ENCODE measurements at regions not wholly inside any gene's neighbourhood (a gene's known extent, or its start where the extent isn't known, plus 50 kb on each side); places are given as distances from the start of the nearest gene placed in this dataset.
A peak's percentile ranks its signal among the peaks of the same experiment; 100 is the strongest.
"Not testable (repeated sequence)": the region's sequence is repeated elsewhere in the genome, so short reads cannot be mapped to it uniquely, and the experiment has no call there.

DNA sequence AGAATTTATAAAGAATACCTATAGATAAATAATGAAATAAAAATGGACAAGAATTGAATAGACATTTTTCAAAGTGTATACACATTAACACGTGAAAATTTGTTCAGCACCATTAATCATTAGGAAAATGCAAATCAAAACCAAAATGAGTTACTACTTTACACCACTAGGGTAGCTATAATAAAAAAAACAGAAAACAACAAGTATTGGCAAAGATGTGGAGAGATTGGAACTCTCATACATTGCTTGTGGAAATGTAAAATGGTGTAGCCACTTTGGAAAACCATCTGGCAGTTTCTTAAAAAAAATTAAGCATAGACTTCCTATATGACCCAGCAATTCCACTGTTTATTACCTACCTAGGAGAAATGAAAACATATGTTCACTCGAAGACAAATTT lies 172.8 kb upstream of the P2RY1 start:
- DNase-seq (ENCODE audit: low spot score) = no peak

DNA sequence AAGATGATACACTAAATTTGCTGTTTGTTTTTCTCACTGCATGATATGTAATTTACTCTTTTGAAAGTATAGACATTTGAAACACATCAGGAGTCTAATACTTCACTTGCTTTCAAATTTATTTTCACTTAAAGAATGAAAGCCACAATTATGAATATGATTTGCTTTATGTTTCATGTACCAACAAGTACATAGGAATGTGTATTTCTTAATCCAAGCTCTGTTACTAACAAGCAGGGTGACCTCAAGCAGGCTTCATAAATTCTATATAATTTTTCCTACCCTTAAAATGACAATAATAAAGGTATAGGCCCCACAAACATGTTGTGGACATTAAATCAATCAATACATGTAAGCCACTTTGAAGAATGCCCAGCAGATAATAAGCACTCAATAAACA lies 170.2 kb upstream of the P2RY1 start:
- no peak for DNase-seq (ENCODE audit: low spot score)

DNA sequence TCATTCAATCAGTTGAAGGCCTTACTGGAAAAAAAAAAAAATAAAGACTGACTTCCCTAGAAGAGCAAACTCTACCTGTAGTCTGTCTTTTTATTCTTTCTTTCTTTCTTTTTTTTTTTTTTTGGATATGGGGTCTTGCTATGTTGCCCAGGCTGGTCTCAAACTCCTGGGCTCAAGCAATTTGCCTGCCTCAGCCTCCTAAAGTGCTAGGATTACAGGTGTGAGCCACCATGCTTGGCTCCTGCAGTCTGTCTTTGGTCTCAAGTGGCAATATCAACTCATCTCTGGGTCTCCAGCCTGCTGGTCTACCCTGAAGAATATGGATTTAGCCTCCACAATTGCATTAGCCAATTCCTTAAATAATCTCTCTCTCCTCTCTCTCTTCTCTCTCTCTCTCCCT lies 167.7 kb upstream of the P2RY1 start:
- DNase-seq (ENCODE audit: low spot score) = no peak

DNA sequence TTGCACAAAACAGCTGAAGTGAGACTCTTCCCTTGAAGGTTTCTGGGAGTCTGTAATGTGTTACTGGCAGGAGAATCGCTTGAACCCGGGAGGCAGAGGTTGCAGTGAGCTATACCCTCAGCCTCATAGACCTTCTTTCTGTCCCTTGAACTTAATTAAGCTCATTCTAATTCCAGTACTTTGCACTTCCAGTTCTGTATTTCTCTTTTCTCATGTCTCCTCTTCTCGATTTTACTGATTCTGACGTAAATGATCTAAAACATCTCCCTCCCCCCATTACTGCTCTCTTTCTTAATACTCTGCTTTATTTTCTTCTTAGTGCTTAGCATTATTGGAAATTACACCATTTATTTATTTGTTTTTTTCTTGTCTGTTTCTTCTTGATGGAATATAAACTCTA lies 165.4 kb upstream of the P2RY1 start:
- DNase-seq (ENCODE audit: low spot score) = no peak

DNA sequence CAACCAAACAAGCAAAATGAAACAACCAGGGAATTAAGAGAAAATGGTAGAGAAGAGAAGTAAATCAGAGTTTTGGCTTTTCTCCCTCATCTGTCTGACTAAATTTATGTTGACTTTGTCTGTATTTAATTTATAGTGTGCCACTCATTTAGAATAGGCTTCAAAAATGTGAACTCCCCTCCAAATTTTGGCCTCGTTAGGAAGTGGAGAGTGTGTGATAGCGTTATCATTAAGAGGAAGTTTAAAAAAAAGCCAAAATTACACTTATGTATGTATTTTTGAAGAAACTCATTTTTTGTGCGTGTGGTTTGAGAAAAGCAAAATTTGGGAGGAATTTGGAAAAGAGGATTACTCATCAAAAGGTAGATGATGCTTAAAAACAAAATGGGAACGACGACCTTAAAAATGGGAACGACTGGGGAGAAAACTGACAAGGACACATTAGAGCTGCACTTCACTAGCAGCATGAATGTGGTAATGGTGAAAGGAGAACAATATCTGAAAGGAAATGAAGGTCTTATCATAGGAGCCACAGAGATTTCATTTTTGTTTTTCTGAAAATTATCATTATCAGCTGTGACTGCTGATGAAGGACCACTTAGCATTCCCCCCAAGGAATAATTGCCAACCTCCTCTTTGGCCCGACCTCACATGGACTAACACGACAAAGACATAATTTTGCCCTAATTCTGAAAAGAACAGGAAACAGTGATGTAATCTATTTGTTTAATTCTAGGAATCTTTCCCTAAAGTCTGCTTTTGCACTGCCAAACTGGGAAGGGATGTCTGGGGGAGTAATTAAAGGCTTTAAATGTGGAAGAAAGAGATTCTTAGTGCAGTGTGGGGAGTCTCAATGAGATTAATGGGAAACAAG lies 163.2 kb upstream of the P2RY1 start:
- no peak for DNase-seq (ENCODE audit: low spot score)

DNA sequence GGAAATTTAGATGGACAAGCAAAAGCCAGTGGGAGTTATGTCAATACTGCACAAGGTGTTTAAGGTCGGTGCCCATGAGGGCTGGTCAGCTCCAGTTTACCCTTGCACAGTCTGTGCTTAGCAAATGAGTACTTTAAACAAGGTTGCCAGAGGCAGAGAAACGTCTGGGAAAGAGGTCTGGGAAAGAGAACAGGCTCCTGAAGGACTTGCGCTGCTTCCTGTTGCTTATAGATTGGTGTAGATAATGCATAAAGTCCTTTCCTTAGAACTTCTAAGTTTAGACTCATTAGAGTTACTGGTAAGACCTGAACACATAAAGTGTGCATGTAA lies 162.6 kb upstream of the P2RY1 start:
- DNase-seq (ENCODE audit: low spot score) = no peak

DNA sequence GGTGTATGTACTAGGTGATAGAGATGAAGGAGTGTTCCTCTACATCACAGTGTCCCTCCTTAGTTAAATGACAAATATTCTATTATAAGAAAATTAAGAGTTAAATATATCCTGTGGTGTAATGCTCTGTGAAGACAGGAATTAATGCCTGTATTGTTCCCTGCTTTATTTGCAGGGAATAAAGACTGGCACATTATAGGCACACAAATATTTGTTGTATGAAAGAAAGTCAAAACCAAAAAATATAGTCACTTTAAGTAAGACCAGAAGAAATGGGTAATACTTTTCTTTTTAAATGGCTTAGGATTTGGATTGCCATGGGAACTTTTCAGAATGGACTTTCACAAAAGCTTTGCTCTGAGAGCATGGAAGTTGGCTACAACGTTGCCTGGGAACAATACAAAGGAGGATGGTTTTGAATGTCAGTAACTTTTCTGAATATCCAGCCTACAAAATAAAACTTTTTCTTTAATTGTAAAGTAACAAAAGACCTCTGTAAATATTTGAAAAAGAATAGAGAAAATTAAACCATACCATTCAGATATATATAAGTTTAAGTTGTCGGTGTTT lies 158.0 kb upstream of the P2RY1 start:
- DNase-seq (ENCODE audit: low spot score) = no peak

DNA sequence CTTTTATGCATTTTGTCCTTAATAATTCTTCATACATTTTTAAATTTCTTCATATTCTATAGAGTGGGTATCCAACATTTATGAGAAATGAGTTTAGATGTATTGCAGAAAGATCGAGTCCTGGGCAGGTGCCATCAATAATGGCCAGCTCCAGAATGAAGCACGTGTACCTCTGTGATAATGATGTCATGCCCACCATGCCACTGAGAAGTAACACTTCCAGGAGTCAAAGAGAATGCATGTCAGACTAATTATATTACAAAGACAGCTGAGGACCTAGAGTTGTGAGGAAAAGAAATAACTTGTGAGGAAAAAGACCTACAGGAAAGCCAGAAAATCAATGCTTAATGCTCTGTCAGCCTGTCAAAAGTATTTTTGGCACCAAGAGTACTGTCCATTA lies 157.4 kb upstream of the P2RY1 start:
- DNase-seq (ENCODE audit: low spot score) = no peak

DNA sequence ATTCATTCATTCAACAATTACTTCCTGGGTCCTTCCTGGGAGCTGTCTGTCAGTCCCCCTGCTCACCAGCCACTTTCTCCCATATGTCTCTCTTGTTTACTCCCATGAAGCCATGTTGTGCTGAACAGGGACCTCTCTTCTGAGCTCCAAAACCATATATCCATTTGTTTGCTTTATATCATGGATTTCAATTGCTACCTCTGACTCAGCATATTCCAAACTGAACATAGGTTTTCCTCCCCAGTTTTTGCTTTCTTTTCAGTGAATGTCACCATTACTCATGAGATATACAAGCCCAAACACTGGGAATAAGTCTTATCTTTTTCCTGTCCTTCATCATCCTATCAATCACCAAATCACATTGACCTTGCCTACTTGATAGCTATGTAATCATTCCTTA lies 152.5 kb upstream of the P2RY1 start:
- no peak for DNase-seq (ENCODE audit: low spot score)

DNA sequence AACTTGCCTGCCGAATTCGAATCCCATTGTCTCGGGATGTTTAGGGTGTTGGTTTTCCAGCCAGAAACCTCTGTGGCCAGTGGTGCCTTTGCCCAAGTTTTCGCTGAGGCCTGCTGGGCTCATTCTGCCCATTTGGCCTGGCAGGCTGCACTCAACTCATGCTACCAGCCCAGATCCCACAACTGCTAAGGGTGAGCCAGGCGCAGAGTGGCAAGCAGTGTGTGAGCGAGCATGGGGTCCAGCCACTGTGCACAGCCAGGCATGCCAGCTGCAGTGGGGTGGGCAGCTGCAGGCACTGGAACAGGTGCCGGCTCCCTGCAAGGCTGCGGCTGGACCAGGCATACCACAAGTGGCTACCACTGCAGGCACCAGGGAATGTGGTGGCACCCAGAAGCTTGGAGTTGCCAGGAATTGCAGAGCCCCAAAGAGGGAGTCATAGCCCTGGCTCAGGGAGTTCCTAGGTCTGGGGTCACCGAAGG lies 151.4 kb upstream of the P2RY1 start:
- DNase-seq (ENCODE audit: low spot score) = no peak

DNA sequence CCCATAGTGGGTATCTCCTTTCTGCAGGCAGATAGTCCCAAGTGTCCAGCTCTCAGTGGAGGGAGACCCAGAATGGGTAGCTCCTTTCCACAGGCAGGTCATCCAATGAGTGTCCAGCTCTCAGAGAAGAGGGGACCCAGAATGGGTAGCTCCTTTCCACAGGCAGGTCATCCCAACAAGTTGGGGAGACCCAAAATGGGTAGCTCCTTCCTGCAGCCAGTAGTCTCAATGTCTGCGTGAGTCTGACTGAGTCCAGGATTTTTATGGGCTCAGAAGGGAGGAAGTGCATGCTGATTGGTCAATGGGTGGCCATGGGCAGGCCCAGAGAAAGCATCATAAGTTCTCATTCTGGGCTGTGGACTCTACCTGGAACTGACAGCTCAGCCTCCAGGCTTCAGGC lies 150.7 kb upstream of the P2RY1 start:
- DNase-seq (ENCODE audit: low spot score) = no peak

DNA sequence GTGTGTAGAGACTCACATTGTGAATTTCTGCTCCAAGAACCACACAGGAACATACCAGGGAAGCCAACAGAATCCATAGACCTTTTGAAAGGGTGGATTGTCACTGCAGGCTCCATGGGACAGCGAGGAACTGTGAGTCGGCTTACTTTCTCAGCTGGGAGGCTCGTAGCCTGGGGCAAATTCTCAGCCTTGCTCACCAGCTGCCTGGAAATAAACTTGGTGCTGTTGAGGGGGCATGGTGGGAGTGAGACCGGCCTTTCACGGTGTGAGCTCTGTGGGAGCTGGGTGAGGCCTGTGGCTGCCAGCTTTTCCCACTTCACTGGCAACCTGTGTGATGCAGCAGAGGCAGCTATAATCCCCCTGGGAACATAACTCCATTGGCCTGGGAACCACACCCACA lies 146.6 kb upstream of the P2RY1 start:
- peak; percentile 26 for DNase-seq (ENCODE audit: low spot score)

DNA sequence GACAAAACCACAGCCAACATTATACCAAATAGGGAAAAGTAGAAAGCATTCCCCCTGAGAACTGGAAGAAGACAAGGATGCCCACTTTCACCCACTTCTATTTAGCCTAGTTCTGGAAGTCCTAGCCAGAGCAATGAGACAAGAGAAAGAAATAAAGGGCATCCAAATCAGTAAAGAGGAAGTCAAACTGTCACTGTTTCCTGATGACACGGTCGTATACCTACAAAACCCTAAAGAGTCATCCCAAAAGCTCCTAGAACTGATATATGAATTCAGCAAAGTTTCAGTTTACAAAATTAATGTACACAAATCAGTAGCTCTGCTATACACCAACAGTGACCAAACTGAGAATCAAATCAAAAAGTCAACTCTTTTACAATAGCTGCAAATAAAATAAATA lies 142.6 kb upstream of the P2RY1 start:
- not testable (repeated sequence) for DNase-seq (ENCODE audit: low spot score)

DNA sequence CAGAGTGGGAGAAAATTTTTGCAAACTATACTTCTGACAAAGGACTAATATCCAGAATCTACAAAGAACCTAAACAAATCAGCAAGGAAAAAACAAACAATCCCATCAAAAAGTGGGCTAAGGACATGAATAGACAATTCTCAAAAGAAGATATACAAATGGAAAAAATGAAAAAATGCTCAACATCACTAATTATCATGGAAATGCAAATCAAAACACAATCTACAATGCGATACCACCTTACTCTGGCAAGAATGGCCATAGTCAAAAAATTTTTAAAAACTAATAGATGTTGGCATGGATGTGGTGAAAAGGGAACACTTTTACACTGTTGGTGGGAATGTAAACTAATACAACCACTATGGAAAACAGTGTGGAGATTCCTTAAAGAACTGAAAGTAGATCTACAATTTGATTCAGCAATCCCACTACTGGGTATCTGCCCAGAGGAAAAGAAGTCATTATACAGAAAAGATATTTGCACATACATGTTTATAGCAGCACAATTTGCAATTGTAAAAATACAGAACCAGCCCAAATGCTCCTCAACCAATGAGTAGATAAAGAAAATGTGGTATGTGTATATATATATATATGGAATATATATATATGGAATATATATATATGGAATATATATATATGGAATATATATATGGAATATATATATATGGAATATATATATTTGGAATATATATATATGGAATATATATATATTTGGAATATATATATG lies 141.2 kb upstream of the P2RY1 start:
- DNase-seq (ENCODE audit: low spot score) = not testable (repeated sequence)

DNA sequence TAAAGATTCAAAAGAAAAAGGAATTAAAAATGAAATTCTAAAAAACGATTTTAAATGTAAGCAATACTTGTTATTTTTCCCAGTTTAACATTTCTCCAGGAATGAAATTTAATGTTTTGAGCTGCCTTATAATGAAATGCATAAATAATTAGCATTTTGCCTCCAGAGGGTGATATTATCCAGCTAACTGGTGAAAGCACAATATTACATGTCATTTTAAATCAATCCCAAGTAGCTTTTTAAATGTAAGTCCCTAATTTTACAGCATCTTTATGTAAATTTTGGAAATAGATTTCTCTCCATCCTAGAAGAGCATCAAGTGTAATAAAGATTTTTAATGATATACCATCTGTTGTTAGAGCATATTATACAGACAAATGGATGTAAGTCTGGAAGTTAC lies 139.1 kb upstream of the P2RY1 start:
- no peak for DNase-seq (ENCODE audit: low spot score)

DNA sequence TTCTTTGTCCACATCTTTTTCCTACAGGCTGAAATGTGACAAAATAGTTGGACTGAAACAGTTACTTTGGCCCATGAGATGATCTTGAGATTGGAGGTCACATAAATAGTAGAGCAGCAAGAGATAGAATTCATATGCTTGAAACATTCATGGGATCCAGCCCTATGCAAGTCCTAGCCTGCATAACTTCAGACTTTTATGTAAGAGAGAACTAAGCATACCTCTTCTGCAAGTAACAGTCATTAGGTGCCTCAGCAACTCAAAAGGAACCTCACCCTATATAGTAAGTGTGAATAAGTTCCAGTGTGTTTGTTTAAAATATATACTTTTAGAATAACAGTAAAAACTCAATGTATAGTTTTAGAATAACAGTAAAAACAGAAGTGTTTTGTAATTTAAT lies 138.0 kb upstream of the P2RY1 start:
- no peak for DNase-seq (ENCODE audit: low spot score)

DNA sequence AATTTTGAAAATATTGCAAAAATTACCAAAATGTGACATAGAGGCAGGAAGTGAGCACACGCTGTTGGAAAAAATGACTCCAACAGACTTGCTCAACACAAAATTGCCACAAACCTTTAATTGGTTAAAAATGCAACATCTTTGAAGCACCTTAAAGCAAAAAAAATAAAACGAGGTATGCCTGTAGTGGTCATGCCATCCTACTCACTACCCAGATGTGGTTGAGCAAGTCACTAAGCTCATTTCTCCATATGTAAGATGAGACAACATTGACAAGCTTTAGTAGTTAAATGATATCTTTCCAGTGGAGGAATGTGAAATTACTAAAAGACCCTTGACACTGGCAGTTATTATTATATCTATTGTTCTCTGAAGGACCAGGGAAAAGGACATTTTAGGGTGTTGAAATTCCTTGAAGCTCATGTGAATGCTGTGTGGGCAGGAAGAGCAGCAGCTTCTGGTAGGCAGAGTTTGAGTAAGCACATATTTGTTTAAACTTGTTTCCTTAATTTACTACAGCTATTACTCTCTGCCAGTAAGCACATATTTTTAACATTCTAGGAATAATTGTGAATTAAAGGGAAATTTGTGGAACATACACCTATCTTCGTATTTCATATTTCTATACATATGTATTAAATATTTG lies 131.6 kb upstream of the P2RY1 start:
- DNase-seq (ENCODE audit: low spot score) = no peak

DNA sequence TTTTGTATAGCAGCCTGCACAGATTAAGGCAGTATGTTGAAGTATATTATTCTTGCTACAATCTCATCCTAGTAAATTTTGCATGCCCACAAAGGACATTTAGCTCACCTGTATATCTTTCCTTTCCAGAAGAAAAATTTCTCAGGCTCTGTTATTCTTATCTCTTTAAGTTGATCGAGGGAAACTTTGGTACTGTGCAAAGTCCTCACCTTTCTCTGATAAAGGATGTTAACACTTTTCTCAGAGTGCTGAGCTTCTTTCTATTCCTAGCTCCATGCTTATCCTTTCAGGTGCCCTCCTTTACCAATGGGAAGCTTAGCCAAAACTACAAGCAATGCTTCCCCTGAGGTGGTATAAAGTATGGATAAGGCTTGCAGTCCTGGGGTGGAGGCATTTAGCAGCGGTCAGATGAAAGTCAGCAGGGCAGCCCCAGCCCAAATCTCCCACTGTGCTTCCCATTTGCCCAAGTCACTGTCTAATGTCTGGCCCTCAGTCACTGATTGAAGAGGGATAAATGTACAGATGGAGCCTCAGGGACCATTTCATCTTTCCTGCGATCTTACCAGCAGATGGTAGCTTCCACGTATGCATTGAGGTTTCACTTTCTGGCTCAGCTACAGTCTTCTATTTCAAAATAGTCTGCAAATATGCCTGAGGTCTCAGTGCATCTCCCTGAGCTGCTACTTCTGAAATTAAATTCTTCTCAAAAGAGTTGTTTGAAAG lies 127.8 kb upstream of the P2RY1 start:
- no peak for DNase-seq (ENCODE audit: low spot score)

DNA sequence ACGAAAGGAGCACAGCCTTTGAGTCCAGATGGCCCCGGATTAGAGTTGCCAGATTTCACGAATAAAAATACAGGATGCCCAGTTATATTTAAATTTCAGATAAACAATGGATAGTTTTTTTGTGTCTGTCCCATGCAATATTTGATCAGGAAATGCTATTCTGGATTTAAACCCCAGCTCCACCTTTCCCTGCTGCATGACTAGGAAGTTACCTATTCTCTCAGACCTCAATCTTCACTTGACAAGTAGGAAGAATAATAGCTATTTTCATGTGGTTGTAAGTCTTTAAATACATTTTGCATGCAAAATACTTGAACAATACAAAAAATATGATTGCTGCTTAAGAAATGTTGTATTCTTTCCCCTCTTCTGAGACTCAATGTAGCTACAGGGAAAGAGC lies 125.3 kb upstream of the P2RY1 start:
- DNase-seq (ENCODE audit: low spot score) = no peak

DNA sequence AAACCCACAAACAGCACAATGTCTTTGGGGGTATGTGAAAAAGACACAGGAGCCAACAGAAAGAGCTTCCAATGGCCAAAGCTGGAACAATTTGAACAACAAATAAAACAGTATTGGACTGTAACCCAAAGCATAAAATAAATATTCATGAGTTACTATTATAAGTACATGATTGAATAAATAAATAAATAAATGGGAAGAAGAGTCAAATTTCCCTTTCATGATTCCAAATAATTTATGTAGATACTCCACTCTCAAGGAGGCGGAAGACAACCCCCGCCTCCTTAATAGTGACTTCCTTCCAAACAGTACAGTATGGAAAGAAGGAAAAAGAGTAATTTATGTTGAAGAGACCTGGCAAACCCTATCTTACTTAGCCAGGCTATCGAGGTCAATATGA lies 124.4 kb upstream of the P2RY1 start:
- no peak for DNase-seq (ENCODE audit: low spot score)

DNA sequence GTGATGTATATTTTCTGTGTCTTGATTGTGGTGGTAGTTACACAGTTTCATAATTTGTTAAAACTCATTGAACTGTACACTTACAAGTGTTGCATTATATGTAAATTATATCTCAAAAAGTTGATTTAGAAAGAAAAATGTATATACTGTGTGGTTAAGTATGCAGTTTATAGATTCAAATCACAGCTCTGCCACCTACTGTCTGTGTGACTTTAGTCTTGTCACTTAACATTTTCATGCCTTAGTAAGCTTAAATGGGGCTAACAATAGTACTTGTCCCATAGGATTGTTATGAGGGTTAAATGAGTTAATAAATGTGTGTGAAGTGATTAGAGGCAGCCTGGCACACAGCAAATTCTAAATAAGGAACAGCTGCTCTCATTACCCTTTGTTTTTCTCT lies 120.9 kb upstream of the P2RY1 start:
- DNase-seq (ENCODE audit: low spot score) = no peak

DNA sequence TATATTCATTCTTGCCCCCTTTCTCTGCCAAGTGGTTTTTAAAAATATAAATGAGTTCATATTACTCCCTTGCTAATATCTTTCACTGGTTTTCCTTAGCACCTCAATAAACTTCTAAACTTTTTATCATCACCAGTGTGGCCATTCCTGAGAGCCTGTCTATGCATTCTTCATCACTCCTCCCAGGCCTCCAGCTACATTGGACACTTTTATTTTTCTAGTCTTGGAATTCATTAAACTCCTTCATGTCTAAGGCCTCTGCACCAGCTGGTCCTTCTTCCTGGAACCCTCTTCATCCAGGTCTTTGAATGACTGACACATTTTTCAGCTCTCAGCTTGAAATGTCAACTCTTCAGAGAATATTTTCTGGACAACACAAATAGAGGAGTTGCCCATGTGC lies 120.4 kb upstream of the P2RY1 start:
- no peak for DNase-seq (ENCODE audit: low spot score)

Data from H4 (cell line).